B cell (primary cell): ENCODE measurements at regions not wholly inside any gene's neighbourhood (a gene's known extent, or its start where the extent isn't known, plus 50 kb on each side); places are given as distances from the start of the nearest gene placed in this dataset.

ENCODE experiments used
- ATAC-seq: fragments of 200-7000 bp; cut with Tn5 transposase; one replicate; pipeline ENCODE4 v1.10.0; 2021; ENCODE audit warnings: low read depth, mild to moderate bottlenecking, moderate number of reproducible peaks, moderate library complexity
- CTCF ChIA-PET: fragments of 350-600 bp; sonication (Branson Sonifier 250); formaldehyde crosslinking; loops from one replicate; lab custom pipeline; 2021; ENCODE audit warnings: antibody characterized with exemption, inconsistent platforms; lab: Charles Lee
- POLR2A ChIA-PET: fragments of 350-600 bp; sonication (Branson Sonifier 250); formaldehyde crosslinking; loops from one replicate; lab custom pipeline; 2021; ENCODE audit warnings: antibody characterized with exemption; lab: Charles Lee
- DNase-seq: peaks from one replicate; pipeline ENCODE4 v3.0.0; 2013
- H2AFZ ChIP-seq: 2 replicates; pipeline ENCODE4 v1.6.1; 2012; ENCODE audit warnings: mild to moderate bottlenecking, low read depth, low read length; ENCODE audit not compliant: insufficient read depth, poor library complexity, severe bottlenecking
- H3K27ac ChIP-seq, 2 donors: 1 replicate in 1 of 2; 2 replicates in 1 of 2; pipeline ENCODE4 v1.5.1; 2012 to 2013; ENCODE audit warnings: low read length in 2 of 2, mild to moderate bottlenecking in 2 of 2, moderate library complexity in 1 of 2
- H3K27me3 ChIP-seq, 4 experiments: fragments of 200-600 bp in 1 of 4; sonication (generic) in 1 of 4; replicated peaks in 1 of 4; 1 replicate in 2 of 4; 2 replicates in 2 of 4; pipeline versions ENCODE4 v1.6.1 to v1.7.0; 2013 to 2016; ENCODE audit warnings: low read length in 3 of 4, mild to moderate bottlenecking in 2 of 4, mixed read lengths in 1 of 4, moderate library complexity in 1 of 4; ENCODE audit not compliant: insufficient read depth in 4 of 4, control insufficient read depth in 3 of 4; ENCODE audit errors: control extremely low read depth in 1 of 4
- H3K36me3 ChIP-seq, 2 experiments: replicated peaks in 1 of 2; 1 replicate in 1 of 2; 2 replicates in 1 of 2; pipeline versions ENCODE4 v1.6.1 to v1.7.1; 2013; ENCODE audit warnings: low read length in 1 of 2; ENCODE audit not compliant: insufficient read depth in 2 of 2, control insufficient read depth in 1 of 2; ENCODE audit errors: control extremely low read depth in 1 of 2, extremely low read depth in 1 of 2
- H3K4me1 ChIP-seq, 2 donors: fragments of 200-600 bp in 1 of 2; sonication (generic) in 1 of 2; 1 replicate in 1 of 2; 2 replicates in 1 of 2; pipeline versions ENCODE4 v1.5.1 to v1.6.1; 2013 to 2017; ENCODE audit warnings: low read length in 2 of 2; ENCODE audit not compliant: control insufficient read depth in 2 of 2, insufficient read depth in 2 of 2
- H3K4me2 ChIP-seq: replicated peaks from 2 replicates; pipeline ENCODE3; 2012; ENCODE audit warnings: mild to moderate bottlenecking, low read depth, low read length; ENCODE audit not compliant: poor library complexity, severe bottlenecking
- H3K4me3 ChIP-seq, 5 experiments: fragments of 200-600 bp in 1 of 5; sonication (generic) in 1 of 5; 1 replicate in 3 of 5; 2 replicates in 2 of 5; pipeline versions ENCODE4 v1.5.1 to v1.7.0; 2011 to 2016; ENCODE audit warnings: low read length in 4 of 5, mild to moderate bottlenecking in 4 of 5, low read depth in 2 of 5, control low read depth in 1 of 5, moderate library complexity in 1 of 5; ENCODE audit not compliant: insufficient read depth in 1 of 5; ENCODE audit errors: control extremely low read depth in 1 of 5, extremely low read depth in 1 of 5
- H3K79me2 ChIP-seq: fragments of 200-600 bp; sonication (generic); one replicate; pipeline ENCODE4 v1.6.0; 2016; ENCODE audit warnings: low read length; ENCODE audit not compliant: control insufficient read depth, insufficient read depth
- H3K9ac ChIP-seq: fragments of 200-600 bp; sonication (generic); 2 replicates; pipeline ENCODE4 v1.6.1; 2017; ENCODE audit warnings: mild to moderate bottlenecking, low read length, moderate library complexity
- H3K9me3 ChIP-seq, 3 donors: one replicate each; pipeline versions ENCODE4 v1.6.1 to v1.7.1; 2013; ENCODE audit warnings: low read length in 2 of 3; ENCODE audit not compliant: control insufficient read depth in 2 of 3, insufficient read depth in 1 of 3; ENCODE audit errors: control extremely low read depth in 1 of 3
- H4K20me1 ChIP-seq: 2 replicates; pipeline ENCODE4 v1.6.0; 2012; ENCODE audit warnings: mild to moderate bottlenecking, low read length; ENCODE audit not compliant: insufficient read depth, control insufficient read depth, poor library complexity, severe bottlenecking
- H3K27ac Mint-ChIP-seq: one replicate; pipeline ENCODE4 v1.8.0; 2021; ENCODE audit warnings: mixed read lengths
- H3K27me3 Mint-ChIP-seq: one replicate; pipeline ENCODE4 v1.8.0; 2021; ENCODE audit warnings: mixed read lengths
- H3K4me1 Mint-ChIP-seq: one replicate; pipeline ENCODE4 v1.8.0; 2021; ENCODE audit warnings: mixed read lengths
- H3K4me3 Mint-ChIP-seq: one replicate; pipeline ENCODE4 v1.8.0; 2021; ENCODE audit warnings: mixed read lengths
- H3K9me3 Mint-ChIP-seq: one replicate; pipeline ENCODE4 v1.8.0; 2022; ENCODE audit warnings: mixed read lengths; ENCODE audit not compliant: insufficient read depth
- EZH2 ChIP-seq: IDR thresholded peaks from 2 replicates; pipeline ENCODE4 v1.6.1; 2012; ENCODE audit warnings: borderline replicate concordance, low read depth, mild to moderate bottlenecking, moderate library complexity, low read length; ENCODE audit not compliant: insufficient read depth, poor library complexity, severe bottlenecking
- WGBS: methylation state at CpG from one replicate; pipeline ENCODE4 v1.1.5; 2013; ENCODE audit warnings: missing lambda C conversion rate; ENCODE audit not compliant: insufficient coverage; 5-methylcytosine and 5-hydroxymethylcytosine counted together
- intact Hi-C: fragments of 100-400 bp; cut with micrococcal nuclease; formaldehyde crosslinking; loops from one replicate; pipeline ENCODE4 v1.10.0; 2022
- TF ChIP-seq, protein P1 (sequence below): fragments of 200-600 bp; IDR thresholded peaks from one replicate; pipeline ENCODE4 v1.8.0; 2022; ENCODE audit warnings: antibody characterized with exemption, mild to moderate bottlenecking

DNA sequence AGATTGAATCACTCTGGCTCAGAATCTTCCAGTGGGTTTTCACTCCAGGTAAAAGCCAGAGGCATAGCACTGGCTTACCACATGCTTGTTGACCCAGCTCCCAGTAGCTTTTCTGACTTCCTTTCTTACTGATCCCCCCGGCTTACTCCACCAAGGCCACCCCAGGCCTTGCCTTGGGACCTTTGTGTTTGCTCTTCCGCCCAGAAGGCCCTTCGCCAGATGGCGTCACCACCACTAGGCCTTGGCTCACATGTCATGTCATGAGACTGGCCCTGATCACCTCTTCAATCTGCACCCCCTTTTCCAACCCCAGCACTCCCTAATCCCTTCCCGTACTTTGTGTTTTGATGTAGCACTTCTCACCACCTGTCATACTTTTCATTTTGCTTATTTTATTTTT lies 98.5 kb upstream of the UMPS start:
- no peak for ATAC-seq

GRCh38 chr3:124632566-124633140 lies 97.6 kb upstream of the UMPS start:
- WGBS, result 97% methylated on average over 7 of the region's 7 CpGs
- Histone ChIP-seq H3K27ac (no peak overlapping the region), H3K4me2 (no peak overlapping the region), H3K9me3 (no peaks in the 10 kb centered on the region), H3K36me3 (no peaks in the 10 kb centered on the region), H3K79me2 (no peaks in the 10 kb centered on the region), H4K20me1 (no peaks in the 10 kb centered on the region), H3K4me1 (peaks cover 17 to 21% of the 10 kb centered on the region in 2 donors), H3K9ac (no peak overlapping the region), H3K4me3 (no peak overlapping the region), H2AFZ (no peak overlapping the region), H3K27me3 (no peaks in the 10 kb centered on the region)
- CTCF ChIA-PET, result no interaction called here
- H3K9me3 Mint-ChIP-seq, result no peaks in the 10 kb centered on the region
- H3K27me3 Mint-ChIP-seq, result no peaks in the 10 kb centered on the region
- DNase-seq (no peak), ATAC-seq (no peak)
- no peak overlapping the region for H3K27ac Mint-ChIP-seq
- peaks cover 32% of the 10 kb centered on the region for H3K4me1 Mint-ChIP-seq
- no peak for TF ChIP-seq EZH2
- TF ChIP-seq, protein P1, sequence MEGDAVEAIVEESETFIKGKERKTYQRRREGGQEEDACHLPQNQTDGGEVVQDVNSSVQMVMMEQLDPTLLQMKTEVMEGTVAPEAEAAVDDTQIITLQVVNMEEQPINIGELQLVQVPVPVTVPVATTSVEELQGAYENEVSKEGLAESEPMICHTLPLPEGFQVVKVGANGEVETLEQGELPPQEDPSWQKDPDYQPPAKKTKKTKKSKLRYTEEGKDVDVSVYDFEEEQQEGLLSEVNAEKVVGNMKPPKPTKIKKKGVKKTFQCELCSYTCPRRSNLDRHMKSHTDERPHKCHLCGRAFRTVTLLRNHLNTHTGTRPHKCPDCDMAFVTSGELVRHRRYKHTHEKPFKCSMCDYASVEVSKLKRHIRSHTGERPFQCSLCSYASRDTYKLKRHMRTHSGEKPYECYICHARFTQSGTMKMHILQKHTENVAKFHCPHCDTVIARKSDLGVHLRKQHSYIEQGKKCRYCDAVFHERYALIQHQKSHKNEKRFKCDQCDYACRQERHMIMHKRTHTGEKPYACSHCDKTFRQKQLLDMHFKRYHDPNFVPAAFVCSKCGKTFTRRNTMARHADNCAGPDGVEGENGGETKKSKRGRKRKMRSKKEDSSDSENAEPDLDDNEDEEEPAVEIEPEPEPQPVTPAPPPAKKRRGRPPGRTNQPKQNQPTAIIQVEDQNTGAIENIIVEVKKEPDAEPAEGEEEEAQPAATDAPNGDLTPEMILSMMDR, result no peak
- no peak overlapping the region for H3K4me3 Mint-ChIP-seq
- intact Hi-C loops, result no loop called here
- POLR2A ChIA-PET, result no interaction called here

More for the DNA sequence above, 98.5 kb upstream of the UMPS start:
- POLR2A ChIA-PET, result no interaction called here
- H2AFZ ChIP-seq, result no peak overlapping the region
- Mint-ChIP-seq H3K4me3 (no peak overlapping the region), H3K27ac (no peak overlapping the region), H3K27me3 (no peaks in the 10 kb centered on the region), H3K4me1 (peaks cover 30% of the 10 kb centered on the region), H3K9me3 (no peaks in the 10 kb centered on the region)
- DNase-seq, result no peak
- no peak overlapping the region for H3K27ac ChIP-seq
- H3K4me2 ChIP-seq, result no peak overlapping the region
- no peaks in the 10 kb centered on the region for H3K27me3 ChIP-seq
- H3K9me3 ChIP-seq, result no peaks in the 10 kb centered on the region
- CTCF ChIA-PET, result no interaction called here
- intact Hi-C loops, result no loop called here
- no peaks in the 10 kb centered on the region for H3K79me2 ChIP-seq
- H3K36me3 ChIP-seq, result no peaks in the 10 kb centered on the region
- TF ChIP-seq, protein P1, result no peak
- no peak for TF ChIP-seq EZH2
- WGBS, result 98% methylated on average over 4 of the region's 5 CpGs
- H3K4me3 ChIP-seq, result no peak overlapping the region
- no peaks in the 10 kb centered on the region for H4K20me1 ChIP-seq
- H3K9ac ChIP-seq, result no peak overlapping the region
- peaks cover 17 to 21% of the 10 kb centered on the region in 2 donors for H3K4me1 ChIP-seq
